ENCODE measurements at regions not wholly inside any gene's neighbourhood (a gene's known extent, or its start where the extent isn't known, plus 50 kb on each side); places are given as distances from the start of the nearest gene placed in this dataset.

DNA sequence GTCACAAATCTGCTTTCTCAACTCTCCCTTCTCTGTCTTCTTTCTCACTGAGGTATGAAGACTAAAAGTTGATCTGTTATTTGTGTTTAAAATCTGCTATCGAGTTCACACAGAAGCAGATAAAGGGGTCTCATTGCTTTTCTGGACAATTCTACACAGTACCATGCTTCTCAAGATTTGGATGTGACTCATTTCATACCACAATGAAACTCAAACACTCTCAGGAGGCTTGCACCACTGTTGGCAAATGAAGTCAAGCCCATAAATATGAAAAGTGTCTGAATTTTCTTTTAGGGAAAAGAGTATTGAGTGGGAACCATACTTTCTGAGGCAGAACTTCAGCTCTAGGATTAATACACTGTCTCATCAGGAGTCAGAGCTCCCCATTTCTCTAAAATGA is 274.6 kb upstream of the CYRIA start:
- ATAC-seq (no peak), DNase-seq (ENCODE audit: low spot score) (no peak)
- no peak overlapping the region for H3K4me2 ChIP-seq

DNA sequence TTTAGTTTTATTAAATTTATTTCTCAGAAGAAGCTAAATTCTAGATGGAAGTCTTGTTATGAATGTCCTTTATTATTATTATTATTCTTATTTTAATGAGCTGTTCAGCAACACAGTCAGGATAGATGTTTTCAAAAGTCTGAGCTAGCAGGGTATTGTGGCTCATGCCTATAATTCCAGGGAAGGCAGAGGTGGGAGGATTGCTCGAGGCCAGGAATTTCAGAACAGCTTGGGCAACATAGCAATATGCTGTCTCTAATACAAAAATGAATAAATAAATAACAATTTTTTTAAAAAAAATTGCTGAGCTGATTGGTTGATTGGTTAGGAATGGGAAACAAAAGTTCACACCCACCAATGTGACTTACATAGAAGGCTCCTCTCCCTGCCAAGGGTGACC is 274.1 kb upstream of the CYRIA start:
- peaks cover 5% of the 10 kb centered on the region; the same call in 1 of the 2 replicates for H3K9me2 ChIP-seq (ENCODE audit: insufficient read depth)
- H3K79me2 ChIP-seq (replicated peaks; ENCODE audit: insufficient read depth), result no peaks in the 10 kb centered on the region
- no peak overlapping the region for H3K4me3 ChIP-seq
- no peaks in the 10 kb centered on the region for H3K9me3 Mint-ChIP-seq
- H3K4me1 Mint-ChIP-seq, result no peaks in the 10 kb centered on the region
- H3K4me1 ChIP-seq (ENCODE audit: insufficient read depth), result no peaks in the 10 kb centered on the region
- no peaks in the 10 kb centered on the region; the same call in 1 of the 2 replicates for H4K20me1 ChIP-seq (replicated peaks; ENCODE audit: insufficient read depth)
- no peaks in the 10 kb centered on the region for H3K36me3 ChIP-seq (ENCODE audit: insufficient read depth)
- no peak for DNase-seq (ENCODE audit: low spot score)
- no peak for ATAC-seq
- H3K4me2 ChIP-seq, result no peak overlapping the region
- no peaks in the 10 kb centered on the region for H3K36me3 Mint-ChIP-seq (ENCODE audit: low read depth)
- no peak overlapping the region for H3K27ac Mint-ChIP-seq
- no peak overlapping the region for H3K27ac ChIP-seq (ENCODE audit: low read depth)
- no peaks in the 10 kb centered on the region for H3F3A ChIP-seq (replicated peaks; ENCODE audit: low read depth)
- H2AFZ ChIP-seq, result no peak overlapping the region
- H3K27me3 Mint-ChIP-seq (ENCODE audit: insufficient read depth, low read depth, poor library complexity), result no peaks in the 10 kb centered on the region
- no peaks in the 10 kb centered on the region for H3K27me3 ChIP-seq (ENCODE audit: insufficient read depth)
- H3K4me3 Mint-ChIP-seq, result no peak overlapping the region
- TF ChIP-seq, protein P1, sequence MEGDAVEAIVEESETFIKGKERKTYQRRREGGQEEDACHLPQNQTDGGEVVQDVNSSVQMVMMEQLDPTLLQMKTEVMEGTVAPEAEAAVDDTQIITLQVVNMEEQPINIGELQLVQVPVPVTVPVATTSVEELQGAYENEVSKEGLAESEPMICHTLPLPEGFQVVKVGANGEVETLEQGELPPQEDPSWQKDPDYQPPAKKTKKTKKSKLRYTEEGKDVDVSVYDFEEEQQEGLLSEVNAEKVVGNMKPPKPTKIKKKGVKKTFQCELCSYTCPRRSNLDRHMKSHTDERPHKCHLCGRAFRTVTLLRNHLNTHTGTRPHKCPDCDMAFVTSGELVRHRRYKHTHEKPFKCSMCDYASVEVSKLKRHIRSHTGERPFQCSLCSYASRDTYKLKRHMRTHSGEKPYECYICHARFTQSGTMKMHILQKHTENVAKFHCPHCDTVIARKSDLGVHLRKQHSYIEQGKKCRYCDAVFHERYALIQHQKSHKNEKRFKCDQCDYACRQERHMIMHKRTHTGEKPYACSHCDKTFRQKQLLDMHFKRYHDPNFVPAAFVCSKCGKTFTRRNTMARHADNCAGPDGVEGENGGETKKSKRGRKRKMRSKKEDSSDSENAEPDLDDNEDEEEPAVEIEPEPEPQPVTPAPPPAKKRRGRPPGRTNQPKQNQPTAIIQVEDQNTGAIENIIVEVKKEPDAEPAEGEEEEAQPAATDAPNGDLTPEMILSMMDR (conservative IDR thresholded peaks at IDR 0.05; ENCODE audit: low read depth in 2 of 2), result no peak
- TF ChIP-seq, protein P2, sequence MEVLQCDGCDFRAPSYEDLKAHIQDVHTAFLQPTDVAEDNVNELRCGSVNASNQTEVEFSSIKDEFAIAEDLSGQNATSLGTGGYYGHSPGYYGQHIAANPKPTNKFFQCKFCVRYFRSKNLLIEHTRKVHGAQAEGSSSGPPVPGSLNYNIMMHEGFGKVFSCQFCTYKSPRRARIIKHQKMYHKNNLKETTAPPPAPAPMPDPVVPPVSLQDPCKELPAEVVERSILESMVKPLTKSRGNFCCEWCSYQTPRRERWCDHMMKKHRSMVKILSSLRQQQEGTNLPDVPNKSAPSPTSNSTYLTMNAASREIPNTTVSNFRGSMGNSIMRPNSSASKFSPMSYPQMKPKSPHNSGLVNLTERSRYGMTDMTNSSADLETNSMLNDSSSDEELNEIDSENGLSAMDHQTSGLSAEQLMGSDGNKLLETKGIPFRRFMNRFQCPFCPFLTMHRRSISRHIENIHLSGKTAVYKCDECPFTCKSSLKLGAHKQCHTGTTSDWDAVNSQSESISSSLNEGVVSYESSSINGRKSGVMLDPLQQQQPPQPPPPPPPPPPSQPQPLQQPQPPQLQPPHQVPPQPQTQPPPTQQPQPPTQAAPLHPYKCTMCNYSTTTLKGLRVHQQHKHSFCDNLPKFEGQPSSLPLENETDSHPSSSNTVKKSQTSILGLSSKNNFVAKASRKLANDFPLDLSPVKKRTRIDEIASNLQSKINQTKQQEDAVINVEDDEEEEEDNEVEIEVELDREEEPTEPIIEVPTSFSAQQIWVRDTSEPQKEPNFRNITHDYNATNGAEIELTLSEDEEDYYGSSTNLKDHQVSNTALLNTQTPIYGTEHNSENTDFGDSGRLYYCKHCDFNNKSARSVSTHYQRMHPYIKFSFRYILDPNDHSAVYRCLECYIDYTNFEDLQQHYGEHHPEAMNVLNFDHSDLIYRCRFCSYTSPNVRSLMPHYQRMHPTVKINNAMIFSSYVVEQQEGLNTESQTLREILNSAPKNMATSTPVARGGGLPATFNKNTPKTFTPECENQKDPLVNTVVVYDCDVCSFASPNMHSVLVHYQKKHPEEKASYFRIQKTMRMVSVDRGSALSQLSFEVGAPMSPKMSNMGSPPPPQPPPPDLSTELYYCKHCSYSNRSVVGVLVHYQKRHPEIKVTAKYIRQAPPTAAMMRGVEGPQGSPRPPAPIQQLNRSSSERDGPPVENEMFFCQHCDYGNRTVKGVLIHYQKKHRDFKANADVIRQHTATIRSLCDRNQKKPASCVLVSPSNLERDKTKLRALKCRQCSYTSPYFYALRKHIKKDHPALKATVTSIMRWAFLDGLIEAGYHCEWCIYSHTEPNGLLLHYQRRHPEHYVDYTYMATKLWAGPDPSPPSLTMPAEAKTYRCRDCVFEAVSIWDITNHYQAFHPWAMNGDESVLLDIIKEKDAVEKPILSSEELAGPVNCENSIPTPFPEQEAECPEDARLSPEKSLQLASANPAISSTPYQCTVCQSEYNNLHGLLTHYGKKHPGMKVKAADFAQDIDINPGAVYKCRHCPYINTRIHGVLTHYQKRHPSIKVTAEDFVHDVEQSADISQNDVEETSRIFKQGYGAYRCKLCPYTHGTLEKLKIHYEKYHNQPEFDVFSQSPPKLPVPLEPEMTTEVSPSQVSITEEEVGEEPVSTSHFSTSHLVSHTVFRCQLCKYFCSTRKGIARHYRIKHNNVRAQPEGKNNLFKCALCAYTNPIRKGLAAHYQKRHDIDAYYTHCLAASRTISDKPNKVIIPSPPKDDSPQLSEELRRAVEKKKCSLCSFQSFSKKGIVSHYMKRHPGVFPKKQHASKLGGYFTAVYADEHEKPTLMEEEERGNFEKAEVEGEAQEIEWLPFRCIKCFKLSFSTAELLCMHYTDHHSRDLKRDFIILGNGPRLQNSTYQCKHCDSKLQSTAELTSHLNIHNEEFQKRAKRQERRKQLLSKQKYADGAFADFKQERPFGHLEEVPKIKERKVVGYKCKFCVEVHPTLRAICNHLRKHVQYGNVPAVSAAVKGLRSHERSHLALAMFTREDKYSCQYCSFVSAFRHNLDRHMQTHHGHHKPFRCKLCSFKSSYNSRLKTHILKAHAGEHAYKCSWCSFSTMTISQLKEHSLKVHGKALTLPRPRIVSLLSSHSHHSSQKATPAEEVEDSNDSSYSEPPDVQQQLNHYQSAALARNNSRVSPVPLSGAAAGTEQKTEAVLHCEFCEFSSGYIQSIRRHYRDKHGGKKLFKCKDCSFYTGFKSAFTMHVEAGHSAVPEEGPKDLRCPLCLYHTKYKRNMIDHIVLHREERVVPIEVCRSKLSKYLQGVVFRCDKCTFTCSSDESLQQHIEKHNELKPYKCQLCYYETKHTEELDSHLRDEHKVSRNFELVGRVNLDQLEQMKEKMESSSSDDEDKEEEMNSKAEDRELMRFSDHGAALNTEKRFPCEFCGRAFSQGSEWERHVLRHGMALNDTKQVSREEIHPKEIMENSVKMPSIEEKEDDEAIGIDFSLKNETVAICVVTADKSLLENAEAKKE (CRISPR knock-in tag; IDR thresholded peaks at IDR 0.05), result no peak
- TF ChIP-seq STAT1 (IDR thresholded peaks at IDR 0.05; ENCODE audit: unreplicated experiment) (no peak), ZNF114 (CRISPR knock-in tag; IDR thresholded peaks at IDR 0.05) (no peak), JUNB (IDR thresholded peaks at IDR 0.05; ENCODE audit: unreplicated experiment) (no peak)

More for the DNA sequence above, 274.6 kb upstream of the CYRIA start:
- no peaks in the 10 kb centered on the region for H3F3A ChIP-seq (replicated peaks; ENCODE audit: low read depth)
- TF ChIP-seq, protein P3, sequence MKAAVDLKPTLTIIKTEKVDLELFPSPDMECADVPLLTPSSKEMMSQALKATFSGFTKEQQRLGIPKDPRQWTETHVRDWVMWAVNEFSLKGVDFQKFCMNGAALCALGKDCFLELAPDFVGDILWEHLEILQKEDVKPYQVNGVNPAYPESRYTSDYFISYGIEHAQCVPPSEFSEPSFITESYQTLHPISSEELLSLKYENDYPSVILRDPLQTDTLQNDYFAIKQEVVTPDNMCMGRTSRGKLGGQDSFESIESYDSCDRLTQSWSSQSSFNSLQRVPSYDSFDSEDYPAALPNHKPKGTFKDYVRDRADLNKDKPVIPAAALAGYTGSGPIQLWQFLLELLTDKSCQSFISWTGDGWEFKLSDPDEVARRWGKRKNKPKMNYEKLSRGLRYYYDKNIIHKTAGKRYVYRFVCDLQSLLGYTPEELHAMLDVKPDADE (IDR thresholded peaks at IDR 0.05), result no peak
- TF ChIP-seq, protein P4, sequence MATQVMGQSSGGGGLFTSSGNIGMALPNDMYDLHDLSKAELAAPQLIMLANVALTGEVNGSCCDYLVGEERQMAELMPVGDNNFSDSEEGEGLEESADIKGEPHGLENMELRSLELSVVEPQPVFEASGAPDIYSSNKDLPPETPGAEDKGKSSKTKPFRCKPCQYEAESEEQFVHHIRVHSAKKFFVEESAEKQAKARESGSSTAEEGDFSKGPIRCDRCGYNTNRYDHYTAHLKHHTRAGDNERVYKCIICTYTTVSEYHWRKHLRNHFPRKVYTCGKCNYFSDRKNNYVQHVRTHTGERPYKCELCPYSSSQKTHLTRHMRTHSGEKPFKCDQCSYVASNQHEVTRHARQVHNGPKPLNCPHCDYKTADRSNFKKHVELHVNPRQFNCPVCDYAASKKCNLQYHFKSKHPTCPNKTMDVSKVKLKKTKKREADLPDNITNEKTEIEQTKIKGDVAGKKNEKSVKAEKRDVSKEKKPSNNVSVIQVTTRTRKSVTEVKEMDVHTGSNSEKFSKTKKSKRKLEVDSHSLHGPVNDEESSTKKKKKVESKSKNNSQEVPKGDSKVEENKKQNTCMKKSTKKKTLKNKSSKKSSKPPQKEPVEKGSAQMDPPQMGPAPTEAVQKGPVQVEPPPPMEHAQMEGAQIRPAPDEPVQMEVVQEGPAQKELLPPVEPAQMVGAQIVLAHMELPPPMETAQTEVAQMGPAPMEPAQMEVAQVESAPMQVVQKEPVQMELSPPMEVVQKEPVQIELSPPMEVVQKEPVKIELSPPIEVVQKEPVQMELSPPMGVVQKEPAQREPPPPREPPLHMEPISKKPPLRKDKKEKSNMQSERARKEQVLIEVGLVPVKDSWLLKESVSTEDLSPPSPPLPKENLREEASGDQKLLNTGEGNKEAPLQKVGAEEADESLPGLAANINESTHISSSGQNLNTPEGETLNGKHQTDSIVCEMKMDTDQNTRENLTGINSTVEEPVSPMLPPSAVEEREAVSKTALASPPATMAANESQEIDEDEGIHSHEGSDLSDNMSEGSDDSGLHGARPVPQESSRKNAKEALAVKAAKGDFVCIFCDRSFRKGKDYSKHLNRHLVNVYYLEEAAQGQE (IDR thresholded peaks at IDR 0.05; ENCODE audit: unreplicated experiment), result no peak
- no peak overlapping the region for H3K27ac Mint-ChIP-seq
- no peaks in the 10 kb centered on the region for H3K27me3 Mint-ChIP-seq (ENCODE audit: insufficient read depth, low read depth, poor library complexity)
- H2AFZ ChIP-seq, result no peak overlapping the region
- no peaks in the 10 kb centered on the region; the same call in 1 of the 2 replicates for H4K20me1 ChIP-seq (replicated peaks; ENCODE audit: insufficient read depth)
- no peaks in the 10 kb centered on the region for H3K4me1 ChIP-seq (ENCODE audit: insufficient read depth)
- no peaks in the 10 kb centered on the region for H3K9me3 Mint-ChIP-seq
- H3K27ac ChIP-seq (ENCODE audit: low read depth), result no peak overlapping the region
- H3K36me3 Mint-ChIP-seq (ENCODE audit: low read depth), result no peaks in the 10 kb centered on the region
- no peaks in the 10 kb centered on the region for H3K36me3 ChIP-seq (ENCODE audit: insufficient read depth)
- no peak overlapping the region for H3K4me3 ChIP-seq
- H3K4me1 Mint-ChIP-seq, result no peaks in the 10 kb centered on the region
- H3K79me2 ChIP-seq (replicated peaks; ENCODE audit: insufficient read depth), result no peaks in the 10 kb centered on the region
- H3K27me3 ChIP-seq (ENCODE audit: insufficient read depth), result no peaks in the 10 kb centered on the region
- peaks cover 5% of the 10 kb centered on the region; the same call in 1 of the 2 replicates for H3K9me2 ChIP-seq (ENCODE audit: insufficient read depth)
- no peak overlapping the region for H3K4me3 Mint-ChIP-seq

Measured in GM23338 (cell line).